Mesothelial cell of epicardium (in vitro differentiated cells): ENCODE measurements at regions not wholly inside any gene's neighbourhood (a gene's known extent, or its start where the extent isn't known, plus 50 kb on each side); places are given as distances from the start of the nearest gene placed in this dataset.

ENCODE experiments used
- DNase-seq, 2 experiments: peaks; one replicate each; pipeline ENCODE4 v3.0.0; 2021; ENCODE audit warnings: low spot score in 2 of 2; ENCODE audit not compliant: unreplicated experiment in 2 of 2
- H3K27ac Mint-ChIP-seq: 2 replicates; pipeline ENCODE4 v1.8.0; 2021; ENCODE audit warnings: mixed read lengths
- H3K27me3 Mint-ChIP-seq: 2 replicates; pipeline ENCODE4 v1.8.0; 2021; ENCODE audit warnings: low read depth, mixed read lengths
- H3K36me3 Mint-ChIP-seq: 2 replicates; pipeline ENCODE4 v1.8.0; 2021; ENCODE audit warnings: mixed read lengths
- H3K4me1 Mint-ChIP-seq: 2 replicates; pipeline ENCODE4 v1.8.0; 2021; ENCODE audit warnings: mixed read lengths
- H3K4me3 Mint-ChIP-seq: 2 replicates; pipeline ENCODE4 v1.8.0; 2021; ENCODE audit warnings: mild to moderate bottlenecking, moderate library complexity, mixed read lengths
- H3K9me3 Mint-ChIP-seq: 2 replicates; pipeline ENCODE4 v1.8.0; 2021; ENCODE audit warnings: mixed read lengths
- CTCF ChIP-seq: fragments of 200-600 bp; sonication (generic); IDR thresholded peaks from one replicate; pipeline ENCODE4 v1.5.0; 2021; ENCODE audit warnings: antibody characterized with exemption; ENCODE audit not compliant: unreplicated experiment

GRCh38 chr5:117947836-117948235, 1040.5 kb downstream of the DTWD2 start:
- TF ChIP-seq CTCF = no peak
- H3K4me3 Mint-ChIP-seq = no peak overlapping the region
- H3K9me3 Mint-ChIP-seq = peaks cover 8% of the 10 kb centered on the region
- H3K4me1 Mint-ChIP-seq = peaks cover 2% of the 10 kb centered on the region
- H3K27me3 Mint-ChIP-seq = peaks cover 5% of the 10 kb centered on the region
- H3K27ac Mint-ChIP-seq = no peak overlapping the region
- H3K36me3 Mint-ChIP-seq = no peaks in the 10 kb centered on the region
- no peak for DNase-seq

GRCh38 chr5:117947121-117947520, 1041.2 kb downstream of the DTWD2 start:
- peaks cover 6% of the 10 kb centered on the region for H3K9me3 Mint-ChIP-seq
- no peak for DNase-seq
- H3K27me3 Mint-ChIP-seq = peaks cover 5% of the 10 kb centered on the region
- peaks cover 2% of the 10 kb centered on the region for H3K4me1 Mint-ChIP-seq
- TF ChIP-seq CTCF = no peak
- no peak overlapping the region for H3K27ac Mint-ChIP-seq
- H3K36me3 Mint-ChIP-seq = no peaks in the 10 kb centered on the region
- H3K4me3 Mint-ChIP-seq = no peak overlapping the region

- Mint-ChIP-seq H3K27ac (no peak overlapping the region), H3K4me1 (peaks cover 2% of the 10 kb centered on the region), H3K4me3 (no peak overlapping the region), H3K36me3 (no peaks in the 10 kb centered on the region), H3K9me3 (peaks cover 2% of the 10 kb centered on the region), H3K27me3 (peaks cover 5% of the 10 kb centered on the region)
- no peak for TF ChIP-seq CTCF
- no peak for DNase-seq
Measured at GRCh38 chr5:117945258-117945657, 1043.1 kb downstream of the DTWD2 start.

GRCh38 chr5:117943541-117943940, 1044.8 kb downstream of the DTWD2 start:
- Mint-ChIP-seq H3K27me3 (no peaks in the 10 kb centered on the region), H3K4me3 (no peak overlapping the region), H3K36me3 (no peaks in the 10 kb centered on the region), H3K4me1 (peaks cover 2% of the 10 kb centered on the region), H3K9me3 (peaks cover 4% of the 10 kb centered on the region), H3K27ac (no peak overlapping the region)
- no peak for TF ChIP-seq CTCF
- no peak for DNase-seq

- H3K27me3 Mint-ChIP-seq = no peaks in the 10 kb centered on the region
- H3K4me1 Mint-ChIP-seq = peaks cover 2% of the 10 kb centered on the region
- H3K4me3 Mint-ChIP-seq = no peak overlapping the region
- TF ChIP-seq CTCF = no peak
- no peak overlapping the region for H3K27ac Mint-ChIP-seq
- no peaks in the 10 kb centered on the region for H3K36me3 Mint-ChIP-seq
- DNase-seq = no peak
- H3K9me3 Mint-ChIP-seq = peaks cover 4% of the 10 kb centered on the region
Measured at GRCh38 chr5:117942861-117943519, 1045.4 kb downstream of the DTWD2 start.

- peaks cover 5% of the 10 kb centered on the region for H3K9me3 Mint-ChIP-seq
- TF ChIP-seq CTCF = no peak
Measured at GRCh38 chr5:117893211-117893610, 1095.1 kb downstream of the DTWD2 start.

More at GRCh38 chr5:117893211-117893610, 1095.1 kb downstream of the DTWD2 start:
- Mint-ChIP-seq H3K27me3 (no peaks in the 10 kb centered on the region), H3K4me3 (no peak overlapping the region), H3K27ac (no peak overlapping the region), H3K36me3 (no peaks in the 10 kb centered on the region), H3K4me1 (peaks cover 16% of the 10 kb centered on the region)
- DNase-seq = no peak
